CD8-positive, alpha-beta memory T cell (primary cell): ENCODE measurements at regions not wholly inside any gene's neighbourhood (a gene's known extent, or its start where the extent isn't known, plus 50 kb on each side); places are given as distances from the start of the nearest gene placed in this dataset.
A peak's percentile ranks its signal among the peaks of the same experiment; 100 is the strongest.
"Not testable (repeated sequence)": the region's sequence is repeated elsewhere in the genome, so short reads cannot be mapped to it uniquely, and the experiment has no call there.

ENCODE experiments used
- CTCF ChIA-PET: fragments of 350-600 bp; sonication (Branson Sonifier 250); formaldehyde crosslinking; loops from one replicate; lab custom pipeline; 2021; ENCODE audit warnings: antibody characterized with exemption; lab: Charles Lee
- POLR2A ChIA-PET: fragments of 350-600 bp; sonication (Branson Sonifier 250); formaldehyde crosslinking; loops from one replicate; lab custom pipeline; 2021; ENCODE audit warnings: antibody characterized with exemption; lab: Charles Lee
- DNase-seq, 5 donors: peaks; one replicate each; pipeline versions ENCODE4 v3.0.0 to v3.0.0-alpha.2; 2020 to 2022; ENCODE audit warnings: mixed read lengths in 1 of 5
- H3K27ac ChIP-seq: one replicate; pipeline ENCODE4 v1.7.0; 2013; ENCODE audit warnings: low read depth, mild to moderate bottlenecking, low read length, moderate library complexity
- H3K27me3 ChIP-seq: 2 replicates; pipeline ENCODE4 v1.7.0; 2013; ENCODE audit warnings: low read length, mild to moderate bottlenecking; ENCODE audit not compliant: insufficient read depth, poor library complexity, severe bottlenecking
- H3K36me3 ChIP-seq: 2 replicates; pipeline ENCODE4 v1.7.0; 2013; ENCODE audit warnings: mild to moderate bottlenecking, low read length, moderate library complexity; ENCODE audit not compliant: insufficient read depth
- H3K4me1 ChIP-seq: 2 replicates; pipeline ENCODE4 v1.7.0; 2013; ENCODE audit warnings: mild to moderate bottlenecking, low read length, moderate library complexity; ENCODE audit not compliant: insufficient read depth
- H3K4me3 ChIP-seq: 2 replicates; pipeline ENCODE4 v1.7.0; 2013; ENCODE audit warnings: mild to moderate bottlenecking, low read length
- H3K9me3 ChIP-seq: 2 replicates; pipeline ENCODE4 v1.7.0; 2013; ENCODE audit warnings: mild to moderate bottlenecking, low read length
- H3K27ac Mint-ChIP-seq, 8 donors: one replicate each; pipeline ENCODE4 v1.8.0; 2020 to 2021; ENCODE audit warnings: mixed read lengths in 8 of 8, mild to moderate bottlenecking in 6 of 8, inconsistent platforms in 3 of 8, moderate library complexity in 3 of 8
- H3K27me3 Mint-ChIP-seq, 2 donors: one replicate each; pipeline ENCODE4 v1.8.0; 2020 to 2021; ENCODE audit warnings: mixed read lengths in 2 of 2, mild to moderate bottlenecking in 1 of 2, moderate library complexity in 1 of 2
- H3K36me3 Mint-ChIP-seq, 3 donors: one replicate each; pipeline ENCODE4 v1.8.0; 2020 to 2021; ENCODE audit warnings: mixed read lengths in 3 of 3, inconsistent platforms in 1 of 3, mild to moderate bottlenecking in 1 of 3
- H3K4me1 Mint-ChIP-seq, 3 donors: one replicate each; pipeline ENCODE4 v1.8.0; 2020 to 2021; ENCODE audit warnings: mixed read lengths in 3 of 3, inconsistent platforms in 1 of 3, mild to moderate bottlenecking in 1 of 3
- H3K4me3 Mint-ChIP-seq, 7 donors: one replicate each; pipeline ENCODE4 v1.8.0; 2020 to 2021; ENCODE audit warnings: mixed read lengths in 7 of 7, mild to moderate bottlenecking in 6 of 7, moderate library complexity in 4 of 7, inconsistent platforms in 2 of 7
- H3K9me3 Mint-ChIP-seq, 5 donors: one replicate each; pipeline ENCODE4 v1.8.0; 2020 to 2022; ENCODE audit warnings: mixed read lengths in 5 of 5, mild to moderate bottlenecking in 3 of 5, moderate library complexity in 2 of 5, inconsistent platforms in 1 of 5

GRCh38 chr10:27330074-27330473, 89.5 kb upstream of the ACBD5 start:
- no peak overlapping the region for H3K27ac Mint-ChIP-seq
- Histone ChIP-seq H3K27me3 (no peaks in the 10 kb centered on the region), H3K4me3 (no peak overlapping the region), H3K27ac (no peak overlapping the region), H3K9me3 (no peaks in the 10 kb centered on the region), H3K4me1 (no peaks in the 10 kb centered on the region), H3K36me3 (no peaks in the 10 kb centered on the region)
- ChIA-PET CTCF (no interaction called here), POLR2A (no interaction called here)
- no peak overlapping the region for H3K4me3 Mint-ChIP-seq
- H3K4me1 Mint-ChIP-seq, result no peaks in the 10 kb centered on the region
- H3K27me3 Mint-ChIP-seq, result peaks cover 2 to 24% of the 10 kb centered on the region in 2 donors
- DNase-seq, result no peak
- H3K36me3 Mint-ChIP-seq, result no peaks in the 10 kb centered on the region
- H3K9me3 Mint-ChIP-seq, result no peaks in the 10 kb centered on the region

- Mint-ChIP-seq H3K27me3 (peaks cover 2 to 24% of the 10 kb centered on the region in 2 donors), H3K9me3 (no peaks in the 10 kb centered on the region), H3K36me3 (no peaks in the 10 kb centered on the region), H3K4me3 (no peak overlapping the region), H3K27ac (no peak overlapping the region), H3K4me1 (no peaks in the 10 kb centered on the region)
- Histone ChIP-seq H3K27ac (no peak overlapping the region), H3K27me3 (no peaks in the 10 kb centered on the region), H3K36me3 (no peaks in the 10 kb centered on the region), H3K4me3 (no peak overlapping the region), H3K9me3 (no peaks in the 10 kb centered on the region), H3K4me1 (no peaks in the 10 kb centered on the region)
- DNase-seq, result no peak
- POLR2A ChIA-PET, result no interaction called here
- CTCF ChIA-PET, result interaction anchor here (1.0 to 1.2 kb wide), 2 partner anchors 32 to 105 kb away, joined by 3 to 4 read pairs; no protein-coding TSS in a partner anchor
Observed at GRCh38 chr10:27328946-27329345, 88.3 kb upstream of the ACBD5 start.

- DNase-seq, POLR2A ChIA-PET, H3K27ac ChIP-seq, CTCF ChIA-PET, H3K4me1 Mint-ChIP-seq, H3K27ac Mint-ChIP-seq, H3K4me1 ChIP-seq, H3K4me3 ChIP-seq, H3K9me3 Mint-ChIP-seq, H3K36me3 ChIP-seq, H3K36me3 Mint-ChIP-seq, H3K27me3 ChIP-seq, H3K4me3 Mint-ChIP-seq, H3K9me3 ChIP-seq: not testable (repeated sequence)
- peaks cover 2 to 14% of the 10 kb centered on the region in 2 donors for H3K27me3 Mint-ChIP-seq
Observed at GRCh38 chr10:27326748-27327147, 86.2 kb upstream of the ACBD5 start.

GRCh38 chr10:27319752-27320431, 79.3 kb upstream of the ACBD5 start:
- no peak for DNase-seq
- H3K4me3 Mint-ChIP-seq, result peak overlapping the region in 3 of 7 donors; percentile 41 to 69 (median 41)

GRCh38 chr10:27319139-27319538, 78.5 kb upstream of the ACBD5 start:
- H3K4me3 Mint-ChIP-seq, H3K9me3 Mint-ChIP-seq: not testable (repeated sequence)
- H3K27me3 Mint-ChIP-seq, result peaks cover 17 to 22% of the 10 kb centered on the region in 2 donors

More at GRCh38 chr10:27319752-27320431, 79.3 kb upstream of the ACBD5 start:
- no peaks in the 10 kb centered on the region for H3K36me3 ChIP-seq
- no peaks in the 10 kb centered on the region for H3K4me1 ChIP-seq
- Mint-ChIP-seq H3K9me3 (no peaks in the 10 kb centered on the region), H3K27me3 (peaks cover 17 to 22% of the 10 kb centered on the region in 2 donors), H3K36me3 (no peaks in the 10 kb centered on the region), H3K4me1 (peaks cover 3 to 9% (median 6%) of the 10 kb centered on the region in 3 donors), H3K27ac (peak overlapping the region in 1 of 8 donors; percentile 54)
- H3K4me3 ChIP-seq, result no peak overlapping the region
- peaks cover 3% of the 10 kb centered on the region for H3K27me3 ChIP-seq
- ChIA-PET CTCF (no interaction called here), POLR2A (no interaction called here)
- no peak overlapping the region for H3K27ac ChIP-seq
- no peaks in the 10 kb centered on the region for H3K9me3 ChIP-seq

GRCh38 chr10:27315082-27315481, 74.5 kb upstream of the ACBD5 start:
- H3K36me3 Mint-ChIP-seq, H3K4me1 Mint-ChIP-seq, H3K36me3 ChIP-seq, POLR2A ChIA-PET, H3K27ac ChIP-seq, H3K27me3 ChIP-seq, H3K9me3 ChIP-seq, DNase-seq, CTCF ChIA-PET, H3K9me3 Mint-ChIP-seq, H3K27ac Mint-ChIP-seq, H3K4me3 Mint-ChIP-seq, H3K4me3 ChIP-seq, H3K4me1 ChIP-seq: not testable (repeated sequence)
- H3K27me3 Mint-ChIP-seq, result peaks cover 10 to 12% of the 10 kb centered on the region in 2 donors

More at GRCh38 chr10:27319139-27319538, 78.5 kb upstream of the ACBD5 start:
- H3K4me1 ChIP-seq, POLR2A ChIA-PET, H3K9me3 ChIP-seq, H3K27me3 ChIP-seq, H3K4me1 Mint-ChIP-seq, H3K36me3 ChIP-seq, H3K36me3 Mint-ChIP-seq, H3K27ac ChIP-seq, DNase-seq, H3K27ac Mint-ChIP-seq, H3K4me3 ChIP-seq, CTCF ChIA-PET: not testable (repeated sequence)

GRCh38 chr10:27313586-27313985, 73.0 kb upstream of the ACBD5 start:
- H3K27me3 Mint-ChIP-seq, H3K36me3 ChIP-seq, H3K4me1 ChIP-seq, H3K9me3 ChIP-seq, H3K36me3 Mint-ChIP-seq, H3K9me3 Mint-ChIP-seq, POLR2A ChIA-PET, H3K4me3 ChIP-seq, H3K27ac Mint-ChIP-seq, H3K4me3 Mint-ChIP-seq, DNase-seq, CTCF ChIA-PET, H3K27me3 ChIP-seq, H3K4me1 Mint-ChIP-seq, H3K27ac ChIP-seq: not testable (repeated sequence)

- H3K27ac Mint-ChIP-seq, result no peak overlapping the region
- ChIA-PET CTCF (no interaction called here), POLR2A (no interaction called here)
- peaks cover 0 to 5% of the 10 kb centered on the region in 2 donors for H3K27me3 Mint-ChIP-seq
- H3K4me3 Mint-ChIP-seq, result no peak overlapping the region
- H3K9me3 Mint-ChIP-seq, result no peaks in the 10 kb centered on the region
- H3K9me3 ChIP-seq, result no peaks in the 10 kb centered on the region
- no peak for DNase-seq
- no peaks in the 10 kb centered on the region for H3K36me3 Mint-ChIP-seq
- H3K4me1 Mint-ChIP-seq, result no peaks in the 10 kb centered on the region
- no peaks in the 10 kb centered on the region for H3K4me1 ChIP-seq
- H3K27me3 ChIP-seq, result no peaks in the 10 kb centered on the region
- H3K4me3 ChIP-seq, result no peak overlapping the region
- no peaks in the 10 kb centered on the region for H3K36me3 ChIP-seq
- H3K27ac ChIP-seq, result no peak overlapping the region
Observed at GRCh38 chr10:27312854-27313253, 72.3 kb upstream of the ACBD5 start.
